GM23338 (cell line): ENCODE measurements at regions not wholly inside any gene's neighbourhood (a gene's known extent, or its start where the extent isn't known, plus 50 kb on each side); places are given as distances from the start of the nearest gene placed in this dataset.

ENCODE experiments used
- EZH2 ChIP-seq: fragments of 200-600 bp; sonication (generic); IDR thresholded peaks from one replicate; pipeline ENCODE4 v1.8.0; 2017; ENCODE audit warnings: antibody characterized with exemption, mild to moderate bottlenecking, low read depth; ENCODE audit not compliant: unreplicated experiment
- EZH2phosphoT487 ChIP-seq: fragments of 200-600 bp; sonication (generic); IDR thresholded peaks from one replicate; pipeline ENCODE4 v1.8.1; 2018; ENCODE audit warnings: antibody characterized with exemption; ENCODE audit not compliant: unreplicated experiment
- ZNF114 ChIP-seq: fragments of 250-450 bp; sonication (Bioruptor Pico); IDR thresholded peaks from 2 replicates; pipeline ENCODE4 v1.5.0; 2020; ENCODE audit warnings: mild to moderate bottlenecking, moderate library complexity
- TF ChIP-seq, protein P1 (sequence below), 2 experiments: fragments of 200-600 bp in 1 of 2; sonication (generic) in 1 of 2; conservative IDR thresholded peaks; 2 replicates each; pipeline versions ENCODE4 v1.5.1 to v1.6.1; 2016 to 2017; ENCODE audit warnings: antibody characterized with exemption in 2 of 2, low read depth in 2 of 2, mild to moderate bottlenecking in 2 of 2, moderate library complexity in 1 of 2
- TF ChIP-seq, protein P2 (sequence below): IDR thresholded peaks from one replicate; pipeline ENCODE4 v1.6.1; 2018; ENCODE audit warnings: antibody characterized with exemption; ENCODE audit not compliant: unreplicated experiment

DNA sequence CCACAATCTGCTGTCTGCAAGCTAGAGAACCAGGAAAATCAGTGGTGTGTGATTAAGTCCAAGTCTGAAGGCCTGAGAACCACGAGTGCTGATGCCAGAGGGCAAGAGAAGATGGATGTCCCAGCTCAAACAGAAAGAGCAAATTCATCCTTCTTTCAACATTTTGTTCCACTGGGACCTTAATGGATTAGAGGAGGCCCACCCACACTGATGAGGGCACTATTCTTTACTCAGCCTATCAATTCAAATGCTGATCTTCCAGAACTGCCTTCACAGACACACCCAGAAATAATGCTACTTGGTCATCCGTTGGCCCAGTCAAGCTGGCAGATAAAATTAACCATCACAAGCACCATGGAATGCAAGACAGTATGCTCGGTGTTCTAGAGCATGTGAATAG lies 226.6 kb upstream of the SASH1 start:
- TF ChIP-seq, protein P1, sequence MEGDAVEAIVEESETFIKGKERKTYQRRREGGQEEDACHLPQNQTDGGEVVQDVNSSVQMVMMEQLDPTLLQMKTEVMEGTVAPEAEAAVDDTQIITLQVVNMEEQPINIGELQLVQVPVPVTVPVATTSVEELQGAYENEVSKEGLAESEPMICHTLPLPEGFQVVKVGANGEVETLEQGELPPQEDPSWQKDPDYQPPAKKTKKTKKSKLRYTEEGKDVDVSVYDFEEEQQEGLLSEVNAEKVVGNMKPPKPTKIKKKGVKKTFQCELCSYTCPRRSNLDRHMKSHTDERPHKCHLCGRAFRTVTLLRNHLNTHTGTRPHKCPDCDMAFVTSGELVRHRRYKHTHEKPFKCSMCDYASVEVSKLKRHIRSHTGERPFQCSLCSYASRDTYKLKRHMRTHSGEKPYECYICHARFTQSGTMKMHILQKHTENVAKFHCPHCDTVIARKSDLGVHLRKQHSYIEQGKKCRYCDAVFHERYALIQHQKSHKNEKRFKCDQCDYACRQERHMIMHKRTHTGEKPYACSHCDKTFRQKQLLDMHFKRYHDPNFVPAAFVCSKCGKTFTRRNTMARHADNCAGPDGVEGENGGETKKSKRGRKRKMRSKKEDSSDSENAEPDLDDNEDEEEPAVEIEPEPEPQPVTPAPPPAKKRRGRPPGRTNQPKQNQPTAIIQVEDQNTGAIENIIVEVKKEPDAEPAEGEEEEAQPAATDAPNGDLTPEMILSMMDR (conservative IDR thresholded peaks at IDR 0.05; ENCODE audit: low read depth in 2 of 2): no peak
- TF ChIP-seq EZH2: no peak
- no peak for TF ChIP-seq EZH2phosphoT487
- TF ChIP-seq, protein P2, sequence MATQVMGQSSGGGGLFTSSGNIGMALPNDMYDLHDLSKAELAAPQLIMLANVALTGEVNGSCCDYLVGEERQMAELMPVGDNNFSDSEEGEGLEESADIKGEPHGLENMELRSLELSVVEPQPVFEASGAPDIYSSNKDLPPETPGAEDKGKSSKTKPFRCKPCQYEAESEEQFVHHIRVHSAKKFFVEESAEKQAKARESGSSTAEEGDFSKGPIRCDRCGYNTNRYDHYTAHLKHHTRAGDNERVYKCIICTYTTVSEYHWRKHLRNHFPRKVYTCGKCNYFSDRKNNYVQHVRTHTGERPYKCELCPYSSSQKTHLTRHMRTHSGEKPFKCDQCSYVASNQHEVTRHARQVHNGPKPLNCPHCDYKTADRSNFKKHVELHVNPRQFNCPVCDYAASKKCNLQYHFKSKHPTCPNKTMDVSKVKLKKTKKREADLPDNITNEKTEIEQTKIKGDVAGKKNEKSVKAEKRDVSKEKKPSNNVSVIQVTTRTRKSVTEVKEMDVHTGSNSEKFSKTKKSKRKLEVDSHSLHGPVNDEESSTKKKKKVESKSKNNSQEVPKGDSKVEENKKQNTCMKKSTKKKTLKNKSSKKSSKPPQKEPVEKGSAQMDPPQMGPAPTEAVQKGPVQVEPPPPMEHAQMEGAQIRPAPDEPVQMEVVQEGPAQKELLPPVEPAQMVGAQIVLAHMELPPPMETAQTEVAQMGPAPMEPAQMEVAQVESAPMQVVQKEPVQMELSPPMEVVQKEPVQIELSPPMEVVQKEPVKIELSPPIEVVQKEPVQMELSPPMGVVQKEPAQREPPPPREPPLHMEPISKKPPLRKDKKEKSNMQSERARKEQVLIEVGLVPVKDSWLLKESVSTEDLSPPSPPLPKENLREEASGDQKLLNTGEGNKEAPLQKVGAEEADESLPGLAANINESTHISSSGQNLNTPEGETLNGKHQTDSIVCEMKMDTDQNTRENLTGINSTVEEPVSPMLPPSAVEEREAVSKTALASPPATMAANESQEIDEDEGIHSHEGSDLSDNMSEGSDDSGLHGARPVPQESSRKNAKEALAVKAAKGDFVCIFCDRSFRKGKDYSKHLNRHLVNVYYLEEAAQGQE: no peak
- TF ChIP-seq ZNF114 (CRISPR knock-in tag): no peak
